D721Med (cell line): ENCODE measurements at regions not wholly inside any gene's neighbourhood (a gene's known extent, or its start where the extent isn't known, plus 50 kb on each side); places are given as distances from the start of the nearest gene placed in this dataset.

Experiments
- DNase-seq: peaks from one replicate; pipeline ENCODE4 v3.0.0; 2011; ENCODE audit warnings: low spot score; ENCODE audit not compliant: insufficient read length
- FAIRE-seq: peaks from 2 replicates; lab custom pipeline; 2011; peaks lifted over from hg19 to GRCh38; lab: Jason Lieb, UNC
- CTCF ChIP-seq: IDR thresholded peaks from 2 replicates; pipeline ENCODE4 v1.5.1; 2012; ENCODE audit warnings: mild to moderate bottlenecking, control low read depth; ENCODE audit not compliant: insufficient read depth; ENCODE audit errors: missing control alignments

- FAIRE-seq (no peak), DNase-seq (no peak)
- TF ChIP-seq CTCF = no peak
Measured at GRCh38 chr3:159892171-159892795, 96.4 kb upstream of the IL12A start.

GRCh38 chr3:159892801-159893200, 95.8 kb upstream of the IL12A start:
- DNase-seq = no peak
- FAIRE-seq = no peak
- TF ChIP-seq CTCF = no peak

DNA sequence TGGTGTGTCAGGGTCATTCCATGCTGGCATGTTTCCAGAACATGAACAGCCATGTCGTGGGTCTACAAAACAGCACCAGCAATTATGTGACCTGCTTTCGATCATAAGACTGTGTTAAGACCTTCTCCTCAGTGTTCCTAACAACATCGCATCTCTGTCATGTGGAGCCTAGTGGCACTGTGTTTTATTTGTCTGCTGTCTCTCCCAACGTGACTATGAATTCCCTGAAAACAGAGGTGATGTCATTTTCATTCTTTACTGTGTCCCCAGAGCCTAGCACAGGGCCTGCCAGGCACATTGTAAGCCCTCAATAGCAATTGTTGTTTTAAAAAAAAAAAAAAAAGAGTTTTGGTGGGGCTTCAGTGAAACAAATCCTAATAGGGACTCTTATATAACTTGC, 94.2 kb upstream of the IL12A start:
- DNase-seq (no peak), FAIRE-seq (no peak)
- no peak for TF ChIP-seq CTCF

DNA sequence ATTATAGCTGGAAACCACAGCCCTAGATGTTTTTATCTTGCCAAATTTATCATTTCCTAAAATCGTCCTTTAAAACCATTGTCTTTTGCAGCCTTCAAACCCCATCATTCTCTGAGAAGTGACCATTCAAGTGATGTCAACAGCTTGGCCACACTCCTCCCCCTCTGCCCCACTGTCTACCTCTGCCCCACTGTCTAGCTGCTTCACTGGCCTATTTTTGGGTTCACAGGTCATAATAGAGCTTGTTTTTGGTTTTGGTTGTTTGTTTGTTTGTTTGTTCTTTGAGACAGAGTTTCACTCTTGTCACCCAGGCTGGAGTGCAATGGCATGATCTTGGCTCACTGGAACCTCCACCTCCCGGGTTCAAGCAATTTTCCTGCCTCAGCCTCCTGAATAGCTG, 93.2 kb upstream of the IL12A start:
- DNase-seq = no peak
- FAIRE-seq = no peak
- TF ChIP-seq CTCF = no peak

- FAIRE-seq (no peak), DNase-seq (no peak)
- no peak for TF ChIP-seq CTCF
Measured at GRCh38 chr3:159896543-159896942, 92.1 kb upstream of the IL12A start.

DNA sequence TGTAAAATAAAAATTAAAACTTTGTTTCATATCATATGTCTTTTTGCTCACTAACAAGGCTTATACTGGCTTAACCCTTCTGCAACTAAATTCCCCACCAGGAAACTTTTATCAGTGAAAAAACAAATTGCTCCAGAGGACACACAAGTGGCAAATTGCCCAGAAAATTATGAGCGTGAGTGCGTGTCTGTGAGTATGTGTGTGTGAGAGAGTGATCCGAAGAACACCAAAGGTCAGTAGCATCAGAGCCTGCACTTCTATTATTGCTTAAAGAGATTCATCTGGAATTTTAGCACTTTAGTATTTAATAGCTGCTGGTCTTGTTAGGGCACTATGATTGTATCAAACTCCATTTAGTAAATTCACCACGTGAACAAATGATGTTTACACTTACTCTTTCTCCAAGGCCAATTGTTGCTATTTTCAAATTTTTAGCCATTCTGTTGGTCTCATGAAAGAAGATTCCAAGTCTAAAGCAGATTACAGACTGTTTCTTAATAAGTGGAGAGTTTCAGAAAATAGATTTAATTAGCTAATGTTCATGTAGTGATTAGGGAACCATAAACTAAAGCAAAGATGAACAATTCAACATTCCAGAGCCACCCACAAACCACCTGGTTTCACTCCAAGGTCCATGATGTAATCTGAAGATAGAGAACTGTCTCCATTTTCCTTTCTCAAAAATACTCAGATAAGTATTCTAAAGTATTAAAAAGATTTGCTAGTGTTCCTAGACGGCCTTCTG, 91.1 kb upstream of the IL12A start:
- TF ChIP-seq CTCF = no peak
- DNase-seq (no peak), FAIRE-seq (no peak)

DNA sequence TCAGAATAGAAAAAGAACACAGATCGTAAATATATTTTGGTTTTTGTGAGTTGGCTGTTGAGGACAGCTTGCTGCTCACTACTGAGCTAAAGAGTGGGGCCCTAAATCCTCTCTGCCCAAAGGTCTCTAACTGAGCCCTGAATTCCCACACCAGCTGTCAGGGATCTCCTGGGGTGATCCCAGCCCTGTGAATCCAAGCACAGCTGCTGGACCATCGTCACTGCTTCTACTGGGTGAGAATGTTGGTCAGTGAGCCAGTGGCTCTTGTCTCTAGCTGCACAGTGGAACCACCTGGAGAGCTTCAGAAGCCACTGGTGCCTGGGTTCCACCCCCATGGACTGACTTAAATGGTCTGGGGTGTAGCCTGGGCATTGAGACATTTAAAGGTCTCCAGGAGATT, 90.5 kb upstream of the IL12A start:
- DNase-seq (no peak), FAIRE-seq (no peak)
- no peak for TF ChIP-seq CTCF
